IMR-90 (cell line): ENCODE measurements at regions not wholly inside any gene's neighbourhood (a gene's known extent, or its start where the extent isn't known, plus 50 kb on each side); places are given as distances from the start of the nearest gene placed in this dataset.

Experiments used
- ATAC-seq: fragments of 200-7000 bp; cut with Tn5 transposase; 2 replicates; pipeline ENCODE4 v1.9.1; 2020; ENCODE audit warnings: low read depth, mild to moderate bottlenecking, moderate library complexity
- BruUV-seq: library from RNA; stranded (reverse); fragments of 400-500 nt; replicated peaks from 2 replicates; lab custom pipeline; 2021; lab: Mats Ljungman, UMichigan
- CTCF ChIA-PET: fragments of 300-600 bp; formaldehyde crosslinking; extraction: SDS; loops from one replicate; lab custom pipeline; 2021; ENCODE audit warnings: antibody characterized with exemption; lab: Yijun Ruan, JAX
- POLR2A ChIA-PET: fragments of 300-600 bp; sonication (Branson Sonifier 250); formaldehyde crosslinking; loops from one replicate; lab custom pipeline; 2022; ENCODE audit warnings: antibody characterized with exemption; ENCODE audit not compliant: unreplicated experiment; lab: Charles Lee
- DNase-seq: peaks from one replicate; pipeline ENCODE4 v3.0.0; 2013
- H2AFZ ChIP-seq: replicated peaks from 2 replicates; pipeline ENCODE3; 2013; ENCODE audit warnings: low read length, mild to moderate bottlenecking; ENCODE audit not compliant: poor library complexity
- H2AK5ac ChIP-seq: 2 replicates; pipeline ENCODE4 v1.6.1; 2013; ENCODE audit warnings: low read depth, low read length, inconsistent platforms
- H2AK9ac ChIP-seq: replicated peaks from 2 replicates; pipeline ENCODE3; 2013; ENCODE audit warnings: mild to moderate bottlenecking, low read depth, low read length, moderate library complexity; ENCODE audit not compliant: poor library complexity
- H2BK120ac ChIP-seq: 2 replicates; pipeline ENCODE4 v1.6.1; 2013; ENCODE audit warnings: low read depth, low read length, inconsistent platforms
- H2BK15ac ChIP-seq: 3 replicates; pipeline ENCODE4 v1.6.1; 2013; ENCODE audit warnings: low read depth, low read length, inconsistent platforms
- H2BK20ac ChIP-seq: 2 replicates; pipeline ENCODE4 v1.6.1; 2013; ENCODE audit warnings: low read depth, mild to moderate bottlenecking, inconsistent platforms, low read length, moderate library complexity
- H2BK5ac ChIP-seq: 2 replicates; pipeline ENCODE4 v1.6.1; 2013; ENCODE audit warnings: mild to moderate bottlenecking, low read depth, low read length, inconsistent platforms; ENCODE audit not compliant: poor library complexity, severe bottlenecking
- H3K14ac ChIP-seq: replicated peaks from 2 replicates; pipeline ENCODE4 v1.6.1; 2013; ENCODE audit warnings: low read depth, low read length, inconsistent platforms
- H3K18ac ChIP-seq: 2 replicates; pipeline ENCODE4 v1.6.1; 2013; ENCODE audit warnings: low read depth, low read length, control low read depth
- H3K23ac ChIP-seq: 2 replicates; pipeline ENCODE4 v1.6.1; 2013; ENCODE audit warnings: low read depth, low read length, inconsistent platforms
- H3K27ac ChIP-seq: 2 replicates; pipeline ENCODE4 v1.5.1; 2013; ENCODE audit warnings: mild to moderate bottlenecking, control low read depth, low read length; ENCODE audit not compliant: insufficient read depth
- H3K27me3 ChIP-seq: 2 replicates; pipeline ENCODE4 v1.6.1; 2013; ENCODE audit warnings: low read length; ENCODE audit not compliant: control insufficient read depth, insufficient read depth
- H3K36me3 ChIP-seq: 2 replicates; pipeline ENCODE4 v1.6.1; 2013; ENCODE audit warnings: low read length, mixed read lengths; ENCODE audit not compliant: control insufficient read depth, insufficient read depth
- H3K4ac ChIP-seq: 2 replicates; pipeline ENCODE4 v1.6.1; 2013; ENCODE audit warnings: low read depth, low read length, inconsistent platforms
- H3K4me1 ChIP-seq: 2 replicates; pipeline ENCODE4 v1.6.1; 2013; ENCODE audit warnings: low read length, mixed read lengths; ENCODE audit not compliant: control insufficient read depth, insufficient read depth
- H3K4me2 ChIP-seq: 2 replicates; pipeline ENCODE4 v1.6.1; 2013; ENCODE audit warnings: low read depth, mild to moderate bottlenecking, control low read depth, low read length, moderate library complexity
- H3K4me3 ChIP-seq: 2 replicates; pipeline ENCODE4 v1.5.1; 2013; ENCODE audit warnings: low read depth, mild to moderate bottlenecking, control low read depth, low read length, moderate library complexity; ENCODE audit not compliant: insufficient read depth
- H3K56ac ChIP-seq: 2 replicates; pipeline ENCODE4 v1.6.1; 2013; ENCODE audit warnings: low read length, inconsistent platforms; ENCODE audit not compliant: insufficient read depth; ENCODE audit errors: extremely low read depth
- H3K79me1 ChIP-seq, 2 experiments: 2 replicates each; pipeline ENCODE4 v1.6.1; 2013; ENCODE audit warnings: low read length in 2 of 2, inconsistent platforms in 1 of 2, low read depth in 1 of 2
- H3K9ac ChIP-seq: 2 replicates; pipeline ENCODE4 v1.6.1; 2013; ENCODE audit warnings: low read depth, low read length, control low read depth
- H3K9me1 ChIP-seq: 2 replicates; pipeline ENCODE4 v1.6.1; 2013; ENCODE audit warnings: low read length, inconsistent platforms; ENCODE audit not compliant: insufficient read depth
- H3K9me3 ChIP-seq: 2 replicates; pipeline ENCODE4 v1.6.1; 2013; ENCODE audit warnings: low read length; ENCODE audit not compliant: control insufficient read depth, insufficient read depth
- H4K20me1 ChIP-seq: 2 replicates; pipeline ENCODE4 v1.6.1; 2013; ENCODE audit warnings: low read length, inconsistent platforms; ENCODE audit not compliant: insufficient read depth
- H4K5ac ChIP-seq: 2 replicates; pipeline ENCODE4 v1.6.1; 2013; ENCODE audit warnings: mild to moderate bottlenecking, low read depth, low read length, control low read depth
- H4K8ac ChIP-seq, 2 experiments: 2 replicates each; pipeline ENCODE4 v1.6.1; 2013; ENCODE audit warnings: low read depth in 2 of 2, low read length in 2 of 2, control low read depth in 1 of 2, inconsistent platforms in 1 of 2
- H4K91ac ChIP-seq: 2 replicates; pipeline ENCODE4 v1.6.1; 2013; ENCODE audit warnings: low read depth, low read length, inconsistent platforms; ENCODE audit not compliant: insufficient read depth
- BHLHE40 ChIP-seq: fragments of 150-350 bp; IDR thresholded peaks from 2 replicates; pipeline ENCODE4 v1.6.1; 2016; ENCODE audit warnings: mild to moderate bottlenecking, low read depth, low read length
- CEBPB ChIP-seq: IDR thresholded peaks from 2 replicates; pipeline ENCODE4 v1.6.1; 2012; ENCODE audit warnings: low read depth, low read length, improper control_type of control experiment
- FOS ChIP-seq: fragments of 150-350 bp; IDR thresholded peaks from 2 replicates; pipeline ENCODE4 v1.6.1; 2016; ENCODE audit warnings: low read depth, low read length
- MAFK ChIP-seq: IDR thresholded peaks from 2 replicates; pipeline ENCODE4 v1.6.1; 2012; ENCODE audit warnings: low read depth, low read length, improper control_type of control experiment
- MAZ ChIP-seq: IDR thresholded peaks from 2 replicates; pipeline ENCODE4 v1.6.1; 2012; ENCODE audit warnings: low read depth, mild to moderate bottlenecking, low read length, improper control_type of control experiment, moderate library complexity, borderline replicate concordance
- MXI1 ChIP-seq: IDR thresholded peaks from 2 replicates; pipeline ENCODE4 v1.6.1; 2012; ENCODE audit warnings: low read depth, mild to moderate bottlenecking, low read length, moderate library complexity, borderline replicate concordance
- NFE2L2 ChIP-seq: fragments of 150-350 bp; IDR thresholded peaks from 2 replicates; pipeline ENCODE4 v1.6.1; 2016; ENCODE audit warnings: low read depth, mild to moderate bottlenecking, low read length
- POLR2A ChIP-seq: IDR thresholded peaks from 2 replicates; pipeline ENCODE4 v1.6.1; 2012; ENCODE audit warnings: mild to moderate bottlenecking, low read depth, low read length
- RFX5 ChIP-seq: IDR thresholded peaks from 2 replicates; pipeline ENCODE4 v1.8.0; 2012; ENCODE audit warnings: low read depth, mild to moderate bottlenecking, low read length, moderate library complexity
- WGBS, 2 experiments: methylation state at CpG; one replicate each; pipeline versions ENCODE4 v1.1.5 to v1.1.7; 2013; ENCODE audit warnings: missing lambda C conversion rate in 2 of 2; ENCODE audit not compliant: insufficient read length in 1 of 2; ENCODE audit errors: extremely low coverage in 2 of 2; 5-methylcytosine and 5-hydroxymethylcytosine counted together
- dilution Hi-C: fragments of 300-500 bp; cut with HindIII; formaldehyde crosslinking; loops from one replicate; pipeline ENCODE4 v1.14.3; 2018; ENCODE audit warnings: low sequenced_read_pairs; ENCODE audit not compliant: unreplicated experiment
- in situ Hi-C: fragments of 300-500 bp; cut with MboI; formaldehyde crosslinking; loops from 3 replicates; pipeline ENCODE4 v1.14.3; 2019; ENCODE audit warnings: low sequenced_read_pairs, inconsistent platforms, mixed read lengths
- intact Hi-C: fragments of 100-400 bp; cut with micrococcal nuclease; formaldehyde crosslinking; loops from 2 replicates; pipeline ENCODE4 v1.10.0; 2022
- TF ChIP-seq, protein P1 (sequence below): fragments of 150-350 bp; IDR thresholded peaks from 2 replicates; pipeline ENCODE4 v1.6.1; 2017; ENCODE audit warnings: mild to moderate bottlenecking, antibody characterized with exemption, low read length, low read depth
- TF ChIP-seq, protein P2 (sequence below): conservative IDR thresholded peaks from 2 replicates; pipeline ENCODE4 v1.5.1; 2012; ENCODE audit warnings: mild to moderate bottlenecking, low read depth, low read length, improper control_type of control experiment

DNA sequence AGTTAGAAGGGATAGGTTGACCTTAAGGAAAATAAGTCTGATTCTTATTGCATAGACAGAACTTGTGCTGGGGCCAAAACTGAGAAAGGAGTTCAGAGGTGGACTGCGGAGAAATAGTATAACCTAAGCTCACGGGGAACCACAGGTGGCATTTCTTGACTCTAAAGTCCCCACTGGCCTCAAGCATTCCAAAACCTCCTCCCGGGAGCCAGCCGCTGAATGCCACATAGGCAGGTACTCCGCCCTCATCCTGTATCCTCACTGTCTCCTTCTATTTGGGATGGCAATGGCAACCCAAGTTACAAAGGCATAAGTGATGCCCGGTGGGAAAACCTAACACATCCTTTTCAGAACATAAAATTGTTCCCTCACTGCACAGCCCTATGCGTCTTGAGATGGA, 173.0 kb downstream of the SP3 start:
- Histone ChIP-seq H3K4me3 (no peak overlapping the region), H3K14ac (no peak overlapping the region), H4K91ac (no peak overlapping the region), H3K27me3 (peaks cover 20% of the 10 kb centered on the region), H2BK20ac (no peak overlapping the region), H4K8ac (no peak overlapping the region), H3K27ac (no peak overlapping the region), H3K56ac (no peak overlapping the region), H2AK9ac (no peak overlapping the region), H3K4ac (no peak overlapping the region), H4K5ac (no peak overlapping the region), H3K79me1 (no peaks in the 10 kb centered on the region), H3K4me1 (no peaks in the 10 kb centered on the region), H2BK15ac (no peak overlapping the region), H4K20me1 (no peaks in the 10 kb centered on the region), H3K4me2 (no peak overlapping the region), H2AFZ (no peak overlapping the region), H2AK5ac (no peak overlapping the region), H2BK5ac (no peak overlapping the region), H2BK120ac (no peak overlapping the region), H3K9ac (no peak overlapping the region), H3K9me1 (no peaks in the 10 kb centered on the region), H3K36me3 (no peaks in the 10 kb centered on the region), H3K18ac (no peak overlapping the region), H3K9me3 (no peaks in the 10 kb centered on the region), H3K23ac (no peak overlapping the region)
- WGBS, 2 experiments = 65% methylated on average over 2 of the region's 7 CpGs; no CpG with 5 or more reads in 1 of the 2 experiments
- no TSS peak for BruUV-seq
- no peak for TF ChIP-seq FOS
- no peak for TF ChIP-seq MAZ
- no peak for TF ChIP-seq NFE2L2
- TF ChIP-seq MXI1 = no peak
- TF ChIP-seq, protein P1, sequence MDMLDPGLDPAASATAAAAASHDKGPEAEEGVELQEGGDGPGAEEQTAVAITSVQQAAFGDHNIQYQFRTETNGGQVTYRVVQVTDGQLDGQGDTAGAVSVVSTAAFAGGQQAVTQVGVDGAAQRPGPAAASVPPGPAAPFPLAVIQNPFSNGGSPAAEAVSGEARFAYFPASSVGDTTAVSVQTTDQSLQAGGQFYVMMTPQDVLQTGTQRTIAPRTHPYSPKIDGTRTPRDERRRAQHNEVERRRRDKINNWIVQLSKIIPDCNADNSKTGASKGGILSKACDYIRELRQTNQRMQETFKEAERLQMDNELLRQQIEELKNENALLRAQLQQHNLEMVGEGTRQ = no peak
- no peak for TF ChIP-seq MAFK
- TF ChIP-seq CEBPB = no peak
- TF ChIP-seq RFX5 = no peak
- no peak for TF ChIP-seq BHLHE40
- no peak for TF ChIP-seq POLR2A
- TF ChIP-seq, protein P2, sequence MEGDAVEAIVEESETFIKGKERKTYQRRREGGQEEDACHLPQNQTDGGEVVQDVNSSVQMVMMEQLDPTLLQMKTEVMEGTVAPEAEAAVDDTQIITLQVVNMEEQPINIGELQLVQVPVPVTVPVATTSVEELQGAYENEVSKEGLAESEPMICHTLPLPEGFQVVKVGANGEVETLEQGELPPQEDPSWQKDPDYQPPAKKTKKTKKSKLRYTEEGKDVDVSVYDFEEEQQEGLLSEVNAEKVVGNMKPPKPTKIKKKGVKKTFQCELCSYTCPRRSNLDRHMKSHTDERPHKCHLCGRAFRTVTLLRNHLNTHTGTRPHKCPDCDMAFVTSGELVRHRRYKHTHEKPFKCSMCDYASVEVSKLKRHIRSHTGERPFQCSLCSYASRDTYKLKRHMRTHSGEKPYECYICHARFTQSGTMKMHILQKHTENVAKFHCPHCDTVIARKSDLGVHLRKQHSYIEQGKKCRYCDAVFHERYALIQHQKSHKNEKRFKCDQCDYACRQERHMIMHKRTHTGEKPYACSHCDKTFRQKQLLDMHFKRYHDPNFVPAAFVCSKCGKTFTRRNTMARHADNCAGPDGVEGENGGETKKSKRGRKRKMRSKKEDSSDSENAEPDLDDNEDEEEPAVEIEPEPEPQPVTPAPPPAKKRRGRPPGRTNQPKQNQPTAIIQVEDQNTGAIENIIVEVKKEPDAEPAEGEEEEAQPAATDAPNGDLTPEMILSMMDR = no peak
- no peak for ATAC-seq
- ChIA-PET CTCF (no interaction called here), POLR2A (no interaction called here)
- DNase-seq = no peak
- intact Hi-C loops = no loop called here
- in situ Hi-C loops = no loop called here
- dilution Hi-C loops = no loop called here
